H9 (cell line): ENCODE measurements at regions not wholly inside any gene's neighbourhood (a gene's known extent, or its start where the extent isn't known, plus 50 kb on each side); places are given as distances from the start of the nearest gene placed in this dataset.
A peak's percentile ranks its signal among the peaks of the same experiment; 100 is the strongest.

Experiments used
- DNase-seq: peaks from one replicate; pipeline ENCODE4 v3.0.0-alpha.2; 2017
- H2AFZ ChIP-seq: one replicate; pipeline ENCODE4 v1.6.1; 2013; ENCODE audit warnings: mild to moderate bottlenecking, low read length, control low read depth, moderate library complexity
- H2AK5ac ChIP-seq: 2 replicates; pipeline ENCODE4 v1.6.1; 2013; ENCODE audit warnings: low read length, control low read depth, mixed read lengths; ENCODE audit not compliant: insufficient read length
- H2BK120ac ChIP-seq: one replicate; pipeline ENCODE4 v1.6.1; 2013; ENCODE audit warnings: low read depth, mild to moderate bottlenecking, low read length, control low read depth, inconsistent platforms; ENCODE audit not compliant: poor library complexity, severe bottlenecking
- H2BK12ac ChIP-seq: 2 replicates; pipeline ENCODE4 v1.6.1; 2013; ENCODE audit warnings: low read length, control low read depth, mixed read lengths, low read depth; ENCODE audit not compliant: insufficient read length
- H2BK15ac ChIP-seq: 2 replicates; pipeline ENCODE4 v1.6.1; 2013; ENCODE audit warnings: low read depth, low read length, control low read depth
- H2BK20ac ChIP-seq: one replicate; pipeline ENCODE4 v1.6.1; 2013; ENCODE audit warnings: low read depth, mild to moderate bottlenecking, low read length, control low read depth, inconsistent platforms; ENCODE audit not compliant: poor library complexity, severe bottlenecking
- H2BK5ac ChIP-seq: 2 replicates; pipeline ENCODE4 v1.6.1; 2013; ENCODE audit warnings: low read length, control low read depth, mixed read lengths; ENCODE audit not compliant: insufficient read length
- H3K14ac ChIP-seq: 2 replicates; pipeline ENCODE4 v1.6.1; 2013; ENCODE audit warnings: low read length, control low read depth; ENCODE audit not compliant: insufficient read depth
- H3K18ac ChIP-seq: 2 replicates; pipeline ENCODE4 v1.6.1; 2013; ENCODE audit warnings: low read depth, mild to moderate bottlenecking, mixed read lengths, low read length, control low read depth; ENCODE audit not compliant: insufficient read length
- H3K23ac ChIP-seq: 2 replicates; pipeline ENCODE4 v1.6.1; 2013; ENCODE audit warnings: low read length, control low read depth, mixed read lengths, low read depth; ENCODE audit not compliant: insufficient read length
- H3K23me2 ChIP-seq: 2 replicates; pipeline ENCODE4 v1.6.1; 2013; ENCODE audit warnings: low read depth, mild to moderate bottlenecking, mixed read lengths, low read length, control low read depth; ENCODE audit not compliant: insufficient read length, poor library complexity, severe bottlenecking
- H3K27ac ChIP-seq: 2 replicates; pipeline ENCODE4 v1.5.1; 2013; ENCODE audit warnings: low read length, control low read depth, mixed read lengths, low read depth; ENCODE audit not compliant: insufficient read length
- H3K27me3 ChIP-seq: 2 replicates; pipeline ENCODE4 v1.6.1; 2013; ENCODE audit warnings: low read length, control low read depth, inconsistent platforms; ENCODE audit not compliant: insufficient read depth
- H3K4ac ChIP-seq: 2 replicates; pipeline ENCODE4 v1.6.1; 2013; ENCODE audit warnings: low read depth, mild to moderate bottlenecking, control low read depth, inconsistent platforms, low read length, moderate library complexity
- H3K4me1 ChIP-seq: 2 replicates; pipeline ENCODE4 v1.6.1; 2013; ENCODE audit warnings: low read length, control low read depth, inconsistent platforms; ENCODE audit not compliant: insufficient read depth
- H3K4me2 ChIP-seq: 2 replicates; pipeline ENCODE4 v1.6.1; 2013; ENCODE audit warnings: low read length, control low read depth, mixed read lengths; ENCODE audit not compliant: insufficient read length, insufficient read depth
- H3K56ac ChIP-seq: 2 replicates; pipeline ENCODE4 v1.6.1; 2013; ENCODE audit warnings: low read depth, mild to moderate bottlenecking, mixed read lengths, low read length, control low read depth; ENCODE audit not compliant: insufficient read length
- H3K79me1 ChIP-seq: 2 replicates; pipeline ENCODE4 v1.6.1; 2013; ENCODE audit warnings: low read depth, mild to moderate bottlenecking, moderate library complexity, low read length, control low read depth, inconsistent platforms; ENCODE audit not compliant: insufficient read depth, poor library complexity, severe bottlenecking
- H3K79me2 ChIP-seq: 2 replicates; pipeline ENCODE4 v1.6.1; 2013; ENCODE audit warnings: low read length, control low read depth, inconsistent platforms; ENCODE audit not compliant: insufficient read depth
- H3K9ac ChIP-seq: 2 replicates; pipeline ENCODE4 v1.6.1; 2013; ENCODE audit warnings: low read length, control low read depth, mixed read lengths; ENCODE audit not compliant: insufficient read length; ENCODE audit errors: extremely low read depth
- H3K9me3 ChIP-seq: one replicate; pipeline ENCODE4 v1.6.1; 2013; ENCODE audit warnings: low read depth, low read length, inconsistent platforms; ENCODE audit not compliant: control insufficient read depth
- H3T11ph ChIP-seq: one replicate; pipeline ENCODE4 v1.6.1; 2013; ENCODE audit warnings: mild to moderate bottlenecking, low read length, control low read depth, inconsistent platforms
- H4K20me1 ChIP-seq: one replicate; pipeline ENCODE4 v1.6.1; 2013; ENCODE audit not compliant: control insufficient read depth, insufficient read length, insufficient read depth
- H4K5ac ChIP-seq: 2 replicates; pipeline ENCODE4 v1.6.1; 2013; ENCODE audit warnings: low read depth, mild to moderate bottlenecking, mixed read lengths, low read length, control low read depth; ENCODE audit not compliant: insufficient read length
- H4K8ac ChIP-seq: replicated peaks from 2 replicates; pipeline ENCODE4 v1.6.1; 2013; ENCODE audit warnings: low read length, control low read depth, mixed read lengths, low read depth; ENCODE audit not compliant: insufficient read length
- H4K91ac ChIP-seq: 2 replicates; pipeline ENCODE4 v1.6.1; 2013; ENCODE audit warnings: low read depth, mild to moderate bottlenecking, moderate library complexity, mixed read lengths, low read length, control low read depth; ENCODE audit not compliant: insufficient read length
- H3K27ac Mint-ChIP-seq, 3 experiments: 2 replicates in 2 of 3; 3 replicates in 1 of 3; pipeline ENCODE4 v1.8.0; 2020 to 2021; ENCODE audit warnings: mixed read lengths in 3 of 3, mild to moderate bottlenecking in 1 of 3, moderate library complexity in 1 of 3
- H3K27me3 Mint-ChIP-seq: 2 replicates; pipeline ENCODE4 v1.8.0; 2021; ENCODE audit warnings: low read depth, mild to moderate bottlenecking, moderate library complexity, mixed read lengths
- H3K36me3 Mint-ChIP-seq, 3 experiments: 2 replicates in 2 of 3; 3 replicates in 1 of 3; pipeline ENCODE4 v1.8.0; 2020 to 2021; ENCODE audit warnings: low read depth in 3 of 3, mixed read lengths in 3 of 3; ENCODE audit not compliant: insufficient read depth in 1 of 3
- H3K4me1 Mint-ChIP-seq, 2 experiments: 2 replicates each; pipeline ENCODE4 v1.8.0; 2020; ENCODE audit warnings: mixed read lengths in 2 of 2
- H3K4me3 Mint-ChIP-seq, 2 experiments: 2 replicates in 1 of 2; 3 replicates in 1 of 2; pipeline ENCODE4 v1.8.0; 2020 to 2021; ENCODE audit warnings: mild to moderate bottlenecking in 2 of 2, mixed read lengths in 2 of 2, moderate library complexity in 1 of 2
- H3K9me3 Mint-ChIP-seq, 2 experiments: 2 replicates in 1 of 2; 3 replicates in 1 of 2; pipeline ENCODE4 v1.8.0; 2020; ENCODE audit warnings: mild to moderate bottlenecking in 2 of 2, mixed read lengths in 2 of 2, moderate library complexity in 1 of 2
- CTCF ChIP-seq: fragments of 200-600 bp; sonication (generic); conservative IDR thresholded peaks from 3 replicates; pipeline ENCODE4 v1.8.0; 2021; ENCODE audit warnings: antibody characterized with exemption, mild to moderate bottlenecking
- WGBS: extraction: QIAGEN DNeasy Blood & Tissue Kit; methylation state at CpG from one replicate; pipeline ENCODE4 v1.1.7; 2013; ENCODE audit warnings: missing lambda C conversion rate, low lambda C conversion rate, mixed read lengths; ENCODE audit not compliant: insufficient read length; ENCODE audit errors: extremely low coverage; 5-methylcytosine and 5-hydroxymethylcytosine counted together

GRCh38 chr9:111233963-111234362, 96.1 kb downstream of the OR2K2 start:
- H2AK5ac ChIP-seq, result no peak overlapping the region
- no peak overlapping the region for H2BK5ac ChIP-seq
- H2BK20ac ChIP-seq, result no peak overlapping the region
- no peaks in the 10 kb centered on the region for H3K27me3 ChIP-seq
- H3T11ph ChIP-seq, result no peak overlapping the region
- no peak overlapping the region for H2BK12ac ChIP-seq
- Mint-ChIP-seq H3K27me3 (no peaks in the 10 kb centered on the region), H3K9me3 (no peaks in the 10 kb centered on the region), H3K36me3 (no peaks in the 10 kb centered on the region), H3K4me1 (peaks cover 21 to 25% of the 10 kb centered on the region in 2 experiments), H3K4me3 (no peak overlapping the region), H3K27ac (peak overlapping the region in 2 of 3 experiments; percentile 76 to 99; a peak in 4 of 7 replicates)
- no peaks in the 10 kb centered on the region for H3K9me3 ChIP-seq
- H3K4me2 ChIP-seq, result no peak overlapping the region
- no peak for TF ChIP-seq CTCF
- H3K23ac ChIP-seq, result no peak overlapping the region
- H4K5ac ChIP-seq, result no peak overlapping the region
- no peak overlapping the region for H3K18ac ChIP-seq
- no peaks in the 10 kb centered on the region for H4K20me1 ChIP-seq
- H2AFZ ChIP-seq, result no peak overlapping the region
- no peak overlapping the region for H2BK15ac ChIP-seq
- H3K23me2 ChIP-seq, result no peaks in the 10 kb centered on the region
- no peak overlapping the region for H3K4ac ChIP-seq
- no peak overlapping the region for H3K14ac ChIP-seq
- no peaks in the 10 kb centered on the region for H3K79me2 ChIP-seq
- no peak overlapping the region for H2BK120ac ChIP-seq
- peaks cover 8% of the 10 kb centered on the region; the same call in 1 of the 2 replicates for H3K4me1 ChIP-seq
- no peak overlapping the region for H4K8ac ChIP-seq
- no peaks in the 10 kb centered on the region for H3K79me1 ChIP-seq
- no peak for DNase-seq
- no peak overlapping the region for H4K91ac ChIP-seq
- no peak overlapping the region for H3K27ac ChIP-seq
- no peak overlapping the region for H3K56ac ChIP-seq
- no peak overlapping the region for H3K9ac ChIP-seq
- no CpG with 5 or more reads among the region's 3 CpGs for WGBS
